NOMO-1 treated with dmso at 0.1 percent for 144 hours (cell line): ENCODE measurements at regions not wholly inside any gene's neighbourhood (a gene's known extent, or its start where the extent isn't known, plus 50 kb on each side); places are given as distances from the start of the nearest gene placed in this dataset.

Source experiments
- DNase-seq: peaks from one replicate; lab custom pipeline; 2025; ENCODE audit not compliant: unreplicated experiment; lab: John Stamatoyannopoulos, UW

DNA sequence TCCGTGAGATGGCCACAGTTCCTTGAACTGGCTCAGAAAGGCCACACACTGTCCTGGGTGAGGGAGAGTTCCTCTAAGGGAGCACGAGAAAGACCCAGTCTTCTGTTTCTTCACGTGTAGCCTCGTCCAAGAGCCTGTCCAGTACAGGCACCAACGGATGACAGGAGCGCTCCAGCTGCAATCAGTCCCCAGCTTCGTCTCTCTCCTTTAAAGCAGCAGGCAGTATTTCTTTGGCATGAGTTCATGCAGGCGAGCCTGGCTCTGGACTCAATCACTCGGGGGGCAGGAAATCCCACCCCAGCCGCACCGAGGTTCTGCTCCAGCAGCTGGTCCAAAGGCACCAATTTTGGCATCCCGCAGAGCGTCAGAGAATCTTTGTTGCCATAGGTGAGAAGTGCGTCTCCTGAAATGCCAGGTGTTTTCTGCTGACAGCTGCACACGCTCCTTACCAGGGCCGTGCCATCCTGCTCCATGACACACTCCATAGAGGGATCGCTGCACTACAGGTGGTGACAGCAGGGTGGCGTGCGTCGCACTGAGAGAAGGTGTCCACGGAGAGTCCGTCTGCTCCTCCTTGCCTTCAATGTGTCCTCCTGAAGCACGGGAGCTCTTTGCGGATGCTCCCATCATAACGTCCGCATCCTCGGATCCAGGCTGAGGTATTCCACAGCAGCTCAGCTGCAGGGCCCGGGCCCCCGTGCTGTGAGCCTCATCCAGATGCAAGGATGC is 59.6 kb upstream of the AFDN start:
- DNase-seq, result no peak

DNA sequence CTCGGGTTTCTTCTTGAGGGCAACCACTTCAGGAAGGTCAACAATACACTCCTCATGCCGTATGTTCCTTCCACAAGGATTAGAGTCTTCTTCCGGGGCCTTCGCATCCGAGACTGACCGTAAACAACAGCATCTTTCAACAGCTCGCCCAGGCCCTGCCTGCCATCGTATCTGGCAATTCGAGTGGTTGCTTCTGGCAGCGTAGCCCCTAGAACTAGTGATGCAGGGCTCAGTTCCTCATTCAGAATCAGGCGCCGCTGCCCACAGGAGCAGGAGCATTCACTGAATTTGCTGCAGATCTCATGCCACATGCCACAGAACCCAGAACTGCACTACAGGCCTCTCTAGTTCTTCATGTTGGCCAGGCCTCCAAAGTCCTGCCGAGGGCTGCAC is 59.0 kb upstream of the AFDN start:
- DNase-seq, result no peak

DNA sequence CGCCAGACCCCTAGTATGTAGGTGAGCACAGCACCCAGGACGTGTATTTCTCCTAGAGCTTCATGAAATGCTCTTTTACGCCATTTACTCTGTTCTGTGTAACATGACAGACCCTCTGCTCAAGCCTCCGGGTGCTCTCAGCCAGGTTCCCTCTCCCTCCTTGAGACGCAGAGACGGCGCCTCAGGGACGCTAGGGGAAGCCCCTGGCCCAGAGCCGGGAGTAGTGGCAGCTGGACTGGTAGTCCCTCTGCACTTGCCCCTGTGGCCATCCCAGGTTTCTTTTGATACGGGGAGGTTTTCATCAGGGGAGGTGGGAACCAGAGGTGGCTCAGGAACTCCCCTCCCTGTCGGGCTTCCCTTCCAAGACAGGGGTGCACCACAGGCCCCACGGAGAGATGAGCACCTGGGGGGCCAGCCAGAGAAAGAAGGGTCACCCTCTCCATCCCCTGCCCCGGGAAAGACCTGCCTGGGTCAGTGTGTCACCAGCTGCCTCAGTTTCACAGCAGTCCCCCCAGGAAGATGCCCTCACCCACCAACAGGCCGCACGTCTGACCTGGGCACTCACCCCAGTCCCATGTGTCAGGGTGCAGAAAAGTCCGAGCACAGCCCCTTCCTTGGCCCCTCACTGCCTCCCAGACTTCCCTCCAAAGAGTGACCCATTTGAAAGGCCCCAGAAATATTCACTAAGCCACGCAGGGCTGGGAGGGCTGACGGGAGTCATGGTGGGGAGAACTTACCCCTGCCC is 58.1 kb upstream of the AFDN start:
- no peak for DNase-seq

DNA sequence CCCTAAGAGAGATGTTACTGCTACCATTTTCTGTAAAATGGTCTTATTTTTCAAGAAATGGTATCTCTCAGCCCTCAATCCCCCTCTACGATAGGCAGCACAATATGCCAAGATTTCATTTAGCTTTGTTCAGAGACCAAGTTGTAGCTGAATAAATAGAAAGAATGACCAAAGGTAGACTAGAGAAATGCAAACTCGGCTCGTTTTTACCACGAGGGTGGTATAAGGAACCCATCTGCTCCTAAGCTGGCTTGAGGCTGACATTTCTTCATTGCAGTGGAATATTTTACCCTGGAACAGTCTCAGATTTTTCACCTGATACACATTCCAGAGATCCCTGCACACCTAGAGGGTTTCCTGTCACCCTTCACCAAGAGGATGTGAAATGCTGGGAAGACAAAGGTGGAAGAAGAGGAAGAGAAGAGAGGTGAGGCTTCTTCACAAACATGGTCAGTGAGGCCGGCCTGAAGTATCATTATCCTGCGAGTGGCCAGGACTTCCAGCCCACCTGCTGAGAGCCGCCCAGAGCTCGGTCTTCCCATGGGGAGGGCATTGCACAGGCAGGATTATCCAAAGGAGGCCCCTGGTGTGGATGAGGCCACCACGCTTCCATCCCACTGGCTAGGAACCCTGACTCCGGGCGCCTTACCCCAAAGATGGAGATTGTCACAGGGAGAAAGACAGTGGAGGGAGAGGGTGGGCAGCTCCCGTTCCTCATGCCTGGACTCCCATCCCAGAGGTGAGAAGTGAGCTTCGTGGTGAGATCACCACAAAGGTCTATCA is 57.1 kb upstream of the AFDN start:
- DNase-seq, result no peak

DNA sequence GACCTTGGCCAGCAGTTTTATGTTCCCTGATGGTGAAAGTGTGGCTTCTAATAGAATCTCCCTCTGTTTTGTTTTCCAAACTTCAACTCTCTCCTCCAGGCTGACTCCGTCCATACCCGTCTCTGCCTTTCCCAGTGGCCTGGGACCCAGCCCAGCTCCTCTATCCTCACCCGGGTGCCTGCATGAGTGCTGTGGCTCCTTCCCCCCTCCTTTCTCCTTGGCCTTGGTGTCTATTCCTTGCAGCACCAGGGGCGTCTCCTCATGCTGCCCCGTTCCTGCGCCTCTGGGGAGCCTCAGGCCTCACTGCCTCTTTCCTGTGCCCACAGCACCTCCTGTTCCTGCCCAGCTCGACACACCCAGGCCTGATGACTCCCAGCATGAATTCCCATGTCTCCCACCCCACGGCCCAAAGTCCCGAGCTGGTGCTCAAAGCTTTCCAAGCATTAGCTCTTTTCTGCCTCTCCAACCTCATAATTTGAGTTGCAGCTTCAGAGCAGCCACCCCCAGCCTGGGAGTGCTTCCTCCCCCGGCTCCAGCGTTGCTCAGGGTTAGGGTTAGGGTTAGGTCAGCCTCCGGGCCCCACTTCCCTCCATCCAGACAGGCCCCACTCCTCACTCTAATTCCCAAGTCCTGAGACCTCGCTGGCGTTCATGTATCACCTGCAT is 56.3 kb upstream of the AFDN start:
- DNase-seq, result no peak

DNA sequence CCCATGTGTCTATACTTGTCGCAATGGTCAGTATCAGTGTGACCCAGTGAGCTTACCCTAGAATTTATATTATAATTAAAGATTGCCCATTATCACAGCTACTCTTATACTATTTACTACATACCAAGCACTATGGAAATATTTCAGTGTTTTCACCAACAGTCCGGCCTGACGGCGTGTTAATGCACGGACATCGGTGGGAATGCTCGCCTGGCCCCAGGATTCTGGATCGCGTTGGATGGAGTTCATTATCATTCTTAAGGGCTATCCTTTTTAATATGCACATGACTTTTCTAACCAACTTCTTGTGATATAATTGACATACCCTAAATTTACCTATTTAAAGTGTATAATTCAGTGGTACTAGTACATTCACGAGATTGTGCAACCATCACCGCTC is 51.8 kb upstream of the AFDN start:
- DNase-seq, result no peak

DNA sequence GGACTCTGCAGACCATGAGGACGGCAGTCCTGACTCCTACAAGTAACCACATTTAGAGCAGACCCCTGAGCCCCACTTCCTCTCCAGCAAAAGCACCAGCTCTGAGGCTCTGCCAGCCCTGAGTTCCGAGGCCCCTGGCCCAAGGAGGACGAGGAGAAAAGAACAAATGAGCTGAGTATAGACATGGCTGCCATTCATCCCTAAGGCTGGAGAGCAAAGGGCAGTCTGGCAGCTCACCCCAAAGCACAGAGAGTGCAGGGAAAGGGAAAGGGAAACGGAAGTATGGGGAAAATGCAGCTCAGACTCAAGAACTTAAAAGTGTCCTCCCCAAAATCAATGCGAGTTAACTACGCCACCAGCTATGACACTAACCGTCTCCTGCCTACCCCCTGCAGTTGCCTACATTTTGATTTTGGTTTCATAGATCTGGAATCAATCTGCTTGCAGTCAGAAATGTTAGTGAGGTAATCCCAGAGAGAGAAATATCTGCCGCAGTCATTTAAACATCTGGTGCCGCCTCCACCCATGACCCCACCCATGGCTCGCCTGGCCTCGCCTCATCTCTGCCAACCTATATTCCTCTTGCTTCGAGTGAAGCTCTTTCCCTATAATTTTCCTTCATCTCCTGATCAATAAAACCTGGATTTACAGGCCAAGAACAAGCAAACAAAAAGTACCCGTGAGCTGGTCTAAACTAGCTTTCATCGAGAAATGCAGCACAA is 49.6 kb upstream of the AFDN start:
- no peak for DNase-seq
